ENCODE measurements at regions not wholly inside any gene's neighbourhood (a gene's known extent, or its start where the extent isn't known, plus 50 kb on each side); places are given as distances from the start of the nearest gene placed in this dataset.

GRCh38 chr11:80487952-80488351 lies 1047.1 kb upstream of the TENM4 start:
- no TSS peak for BruUV-seq (replicated peaks)
- no peak for DNase-seq (ENCODE audit: unreplicated experiment)
- H3K36me3 Mint-ChIP-seq (ENCODE audit: insufficient read depth, unreplicated experiment): no peaks in the 10 kb centered on the region
- H3K9me3 Mint-ChIP-seq (ENCODE audit: unreplicated experiment): no peaks in the 10 kb centered on the region
- no peak overlapping the region for H3K27ac Mint-ChIP-seq (ENCODE audit: low read depth, unreplicated experiment)
- ChIA-PET CTCF (interaction anchor here (0.5 kb wide), 1 partner anchor 110 kb away, joined by 3 read pairs; no protein-coding TSS in a partner anchor), POLR2A (no interaction called here)
- intact Hi-C loops (cut with micrococcal nuclease): no loop called here
- no peak overlapping the region for H3K4me3 Mint-ChIP-seq (ENCODE audit: unreplicated experiment)
- no peaks in the 10 kb centered on the region for H3K27me3 Mint-ChIP-seq (ENCODE audit: insufficient read depth, unreplicated experiment)
- H3K4me1 Mint-ChIP-seq (ENCODE audit: insufficient read depth, unreplicated experiment): no peaks in the 10 kb centered on the region
- TF ChIP-seq CTCF (IDR thresholded peaks at IDR 0.05; ENCODE audit: unreplicated experiment): no peak

- no TSS peak for BruUV-seq (replicated peaks)
- Mint-ChIP-seq H3K27me3 (ENCODE audit: insufficient read depth, unreplicated experiment) (no peaks in the 10 kb centered on the region), H3K27ac (ENCODE audit: low read depth, unreplicated experiment) (no peak overlapping the region), H3K4me3 (ENCODE audit: unreplicated experiment) (no peak overlapping the region), H3K9me3 (ENCODE audit: unreplicated experiment) (no peaks in the 10 kb centered on the region), H3K36me3 (ENCODE audit: insufficient read depth, unreplicated experiment) (no peaks in the 10 kb centered on the region), H3K4me1 (ENCODE audit: insufficient read depth, unreplicated experiment) (no peaks in the 10 kb centered on the region)
- intact Hi-C loops (cut with micrococcal nuclease): no loop called here
- no peak for DNase-seq (ENCODE audit: unreplicated experiment)
- ChIA-PET POLR2A (no interaction called here), CTCF (no interaction called here)
- TF ChIP-seq CTCF (IDR thresholded peaks at IDR 0.05; ENCODE audit: unreplicated experiment): no peak
These were observed 1045.8 kb upstream of the TENM4 start for GRCh38 chr11:80486678-80487077.

GRCh38 chr11:80477178-80477577 lies 1036.3 kb upstream of the TENM4 start:
- ChIA-PET CTCF (no interaction called here), POLR2A (no interaction called here)
- no peak for DNase-seq (ENCODE audit: unreplicated experiment)
- intact Hi-C loops (cut with micrococcal nuclease): no loop called here
- BruUV-seq (replicated peaks): no TSS peak
- Mint-ChIP-seq H3K9me3 (ENCODE audit: unreplicated experiment) (no peaks in the 10 kb centered on the region), H3K4me3 (ENCODE audit: unreplicated experiment) (no peak overlapping the region), H3K27ac (ENCODE audit: low read depth, unreplicated experiment) (no peak overlapping the region), H3K36me3 (ENCODE audit: insufficient read depth, unreplicated experiment) (no peaks in the 10 kb centered on the region), H3K4me1 (ENCODE audit: insufficient read depth, unreplicated experiment) (no peaks in the 10 kb centered on the region), H3K27me3 (ENCODE audit: insufficient read depth, unreplicated experiment) (no peaks in the 10 kb centered on the region)
- no peak for TF ChIP-seq CTCF (IDR thresholded peaks at IDR 0.05; ENCODE audit: unreplicated experiment)

- no peak overlapping the region for H3K27ac Mint-ChIP-seq (ENCODE audit: low read depth, unreplicated experiment)
- CTCF ChIA-PET: interaction anchor here (0.6 kb wide), 1 partner anchor 783 kb away, joined by 3 read pairs; no protein-coding TSS in a partner anchor
- no peaks in the 10 kb centered on the region for H3K4me1 Mint-ChIP-seq (ENCODE audit: insufficient read depth, unreplicated experiment)
- TF ChIP-seq CTCF (IDR thresholded peaks at IDR 0.05; ENCODE audit: unreplicated experiment): no peak
- H3K4me3 Mint-ChIP-seq (ENCODE audit: unreplicated experiment): no peak overlapping the region
- BruUV-seq (replicated peaks): no TSS peak
- H3K27me3 Mint-ChIP-seq (ENCODE audit: insufficient read depth, unreplicated experiment): no peaks in the 10 kb centered on the region
- POLR2A ChIA-PET: interaction anchor here (0.6 kb wide), 2 partner anchors 145 to 1519 kb away, joined by 3 to 6 read pairs; no protein-coding TSS in a partner anchor
- no peaks in the 10 kb centered on the region for H3K9me3 Mint-ChIP-seq (ENCODE audit: unreplicated experiment)
- H3K36me3 Mint-ChIP-seq (ENCODE audit: insufficient read depth, unreplicated experiment): no peaks in the 10 kb centered on the region
- intact Hi-C loops (cut with micrococcal nuclease): no loop called here
- no peak for DNase-seq (ENCODE audit: unreplicated experiment)
These were observed 1032.7 kb upstream of the TENM4 start for GRCh38 chr11:80473562-80473961.

All from MCF 10A (cell line).